ENCODE measurements at regions not wholly inside any gene's neighbourhood (a gene's known extent, or its start where the extent isn't known, plus 50 kb on each side); places are given as distances from the start of the nearest gene placed in this dataset.
"Not testable (repeated sequence)": the region's sequence is repeated elsewhere in the genome, so short reads cannot be mapped to it uniquely, and the experiment has no call there.

DNA sequence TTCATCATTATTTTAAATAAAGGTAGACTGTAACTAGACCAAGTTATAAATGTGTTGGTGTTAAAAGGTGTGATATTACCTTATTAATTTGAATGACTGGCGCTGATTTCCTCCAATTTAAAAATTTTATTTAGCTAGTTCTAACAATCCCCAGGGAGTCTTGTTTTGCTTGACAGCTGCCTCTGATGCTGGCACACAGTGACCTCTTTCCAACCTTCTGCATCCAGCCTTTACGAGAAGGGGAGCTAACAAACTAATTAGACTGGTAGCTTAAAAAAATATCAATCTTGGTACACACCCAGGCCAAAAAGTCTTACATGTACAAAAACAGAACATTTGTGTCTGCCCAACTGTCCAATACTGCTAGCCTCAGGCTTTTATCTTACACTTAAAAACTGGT is 51.8 kb upstream of the ENPEP start:
- no peaks in the 10 kb centered on the region for H3K27me3 ChIP-seq (ENCODE audit: control insufficient read depth in 1 of 2, insufficient read depth in 2 of 2, low read length in 1 of 2)
- H3K9me3 ChIP-seq (ENCODE audit: control insufficient read depth, low read length) = no peaks in the 10 kb centered on the region
- no peak overlapping the region for H3K4me3 ChIP-seq (ENCODE audit: low read length in 2 of 2)
- intact Hi-C loops (cut with DNase I) = no loop called here
- no peak for ATAC-seq (ENCODE audit: low FRiP score)
- H3K4me1 ChIP-seq (ENCODE audit: control insufficient read depth in 1 of 2, insufficient read depth in 2 of 2, low read length in 2 of 2) = no peaks in the 10 kb centered on the region
- no peaks in the 10 kb centered on the region for H3K36me3 ChIP-seq (ENCODE audit: control insufficient read depth in 1 of 2, insufficient read depth in 2 of 2, low read length in 1 of 2)
- WGBS, 2 donors = 39 to 47% methylated on average over 2 of the region's 2 CpGs
- no peak overlapping the region for H3K27ac ChIP-seq (ENCODE audit: low read depth in 1 of 2, low read length in 2 of 2)
- DNase-seq = no peak

- H3K36me3 ChIP-seq (ENCODE audit: control insufficient read depth in 1 of 2, insufficient read depth in 2 of 2, low read length in 1 of 2) = no peaks in the 10 kb centered on the region
- intact Hi-C loops (cut with DNase I) = no loop called here
- ATAC-seq (ENCODE audit: low FRiP score) (no peak), DNase-seq (no peak)
- no peak overlapping the region for H3K4me3 ChIP-seq (ENCODE audit: low read length in 2 of 2)
- no peaks in the 10 kb centered on the region for H3K27me3 ChIP-seq (ENCODE audit: control insufficient read depth in 1 of 2, insufficient read depth in 2 of 2, low read length in 1 of 2)
- no peaks in the 10 kb centered on the region for H3K4me1 ChIP-seq (ENCODE audit: control insufficient read depth in 1 of 2, insufficient read depth in 2 of 2, low read length in 2 of 2)
- WGBS, 2 donors = 89 to 90% methylated on average over 15 of the region's 15 CpGs
- no peaks in the 10 kb centered on the region for H3K9me3 ChIP-seq (ENCODE audit: control insufficient read depth, low read length)
- no peak overlapping the region for H3K27ac ChIP-seq (ENCODE audit: low read depth in 1 of 2, low read length in 2 of 2)
Observed at GRCh38 chr4:110418641-110419040, 57.3 kb upstream of the ENPEP start.

DNA sequence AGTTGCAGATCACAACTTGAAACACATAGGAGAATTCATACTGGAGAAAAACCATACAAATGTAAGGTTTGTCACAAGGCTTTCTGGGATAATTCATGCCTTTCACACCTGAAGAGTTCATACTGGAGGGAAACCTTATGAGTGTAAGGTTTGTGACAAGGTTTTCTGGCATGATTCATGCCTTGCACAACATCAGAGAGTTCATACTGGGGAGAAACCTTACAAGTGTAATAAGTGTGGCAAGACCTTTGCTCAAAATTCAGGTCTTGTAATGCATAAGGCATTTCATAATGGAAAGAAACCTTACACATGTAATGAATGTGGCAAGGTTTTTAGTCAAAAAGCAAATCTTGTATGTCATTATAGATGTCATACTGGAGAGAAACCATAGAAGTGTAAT is 58.8 kb upstream of the ENPEP start:
- Histone ChIP-seq H3K9me3 (ENCODE audit: control insufficient read depth, low read length) (no peaks in the 10 kb centered on the region), H3K27me3 (ENCODE audit: control insufficient read depth in 1 of 2, insufficient read depth in 2 of 2, low read length in 1 of 2) (no peaks in the 10 kb centered on the region), H3K4me3 (ENCODE audit: low read length in 2 of 2) (no peak overlapping the region), H3K36me3 (ENCODE audit: control insufficient read depth in 1 of 2, insufficient read depth in 2 of 2, low read length in 1 of 2) (no peaks in the 10 kb centered on the region), H3K4me1 (ENCODE audit: control insufficient read depth in 1 of 2, insufficient read depth in 2 of 2, low read length in 2 of 2) (no peaks in the 10 kb centered on the region), H3K27ac (ENCODE audit: low read depth in 1 of 2, low read length in 2 of 2) (no peak overlapping the region)
- intact Hi-C loops (cut with DNase I) = no loop called here
- DNase-seq = no peak
- ATAC-seq (ENCODE audit: low FRiP score) = no peak

DNA sequence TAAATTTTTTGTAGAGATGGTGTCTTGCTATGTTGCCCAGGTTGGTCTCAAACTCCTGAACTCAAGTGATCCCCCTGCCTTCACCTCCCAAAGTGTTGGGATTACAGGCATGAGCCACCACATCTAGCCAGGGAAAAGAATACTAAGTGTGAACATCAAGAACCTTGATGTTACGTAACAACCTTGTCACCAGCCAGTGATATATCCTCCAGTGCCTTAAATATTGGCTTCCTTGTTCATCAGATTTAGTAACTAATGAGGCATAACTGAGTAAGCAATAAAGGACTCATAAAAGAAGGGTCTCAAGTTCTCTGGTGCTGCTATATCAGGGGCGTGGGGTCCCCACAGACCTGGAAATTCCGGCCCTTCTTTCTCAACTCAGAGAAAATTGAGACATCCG is 60.5 kb upstream of the ENPEP start:
- WGBS, 2 donors = 93 to 94% methylated on average over 4 of the region's 4 CpGs
- intact Hi-C loops (cut with DNase I) = no loop called here
- ATAC-seq (ENCODE audit: low FRiP score) (no peak), DNase-seq (no peak)
- H3K27me3 ChIP-seq (ENCODE audit: control insufficient read depth in 1 of 2, insufficient read depth in 2 of 2, low read length in 1 of 2) = no peaks in the 10 kb centered on the region
- no peaks in the 10 kb centered on the region for H3K9me3 ChIP-seq (ENCODE audit: control insufficient read depth, low read length)
- H3K36me3 ChIP-seq (ENCODE audit: control insufficient read depth in 1 of 2, insufficient read depth in 2 of 2, low read length in 1 of 2) = no peaks in the 10 kb centered on the region
- no peaks in the 10 kb centered on the region for H3K4me1 ChIP-seq (ENCODE audit: control insufficient read depth in 1 of 2, insufficient read depth in 2 of 2, low read length in 2 of 2)
- H3K4me3 ChIP-seq (ENCODE audit: low read length in 2 of 2) = no peak overlapping the region
- H3K27ac ChIP-seq (ENCODE audit: low read depth in 1 of 2, low read length in 2 of 2) = no peak overlapping the region

DNA sequence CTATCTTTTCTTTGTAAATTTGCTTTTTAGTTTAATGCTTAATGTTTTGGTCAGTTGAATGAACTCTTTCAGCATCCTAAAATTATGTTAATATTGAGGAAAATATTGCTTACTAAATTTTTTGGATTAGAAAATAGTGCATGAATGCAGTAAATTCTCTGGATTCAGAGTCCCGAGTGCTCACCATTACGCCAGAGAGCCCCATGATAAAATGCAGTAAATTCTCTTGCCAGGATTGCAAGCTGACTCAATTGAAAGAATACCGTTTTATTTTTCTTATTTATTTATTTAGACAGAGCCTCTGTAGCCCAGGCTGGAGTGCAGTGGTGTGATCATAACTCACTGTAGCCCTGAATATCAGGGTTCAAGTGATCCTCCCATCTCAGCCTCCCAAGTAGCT is 60.9 kb upstream of the ENPEP start:
- WGBS, 2 donors = 66% methylated on average over 3 of the region's 3 CpGs
- Histone ChIP-seq H3K27ac (ENCODE audit: low read depth in 1 of 2, low read length in 2 of 2) (no peak overlapping the region), H3K36me3 (ENCODE audit: control insufficient read depth in 1 of 2, insufficient read depth in 2 of 2, low read length in 1 of 2) (no peaks in the 10 kb centered on the region), H3K4me3 (ENCODE audit: low read length in 2 of 2) (no peak overlapping the region), H3K4me1 (ENCODE audit: control insufficient read depth in 1 of 2, insufficient read depth in 2 of 2, low read length in 2 of 2) (no peaks in the 10 kb centered on the region), H3K27me3 (ENCODE audit: control insufficient read depth in 1 of 2, insufficient read depth in 2 of 2, low read length in 1 of 2) (no peaks in the 10 kb centered on the region), H3K9me3 (ENCODE audit: control insufficient read depth, low read length) (no peaks in the 10 kb centered on the region)
- intact Hi-C loops (cut with DNase I) = no loop called here
- ATAC-seq (ENCODE audit: low FRiP score) (peak; percentile 33), DNase-seq (no peak)

DNA sequence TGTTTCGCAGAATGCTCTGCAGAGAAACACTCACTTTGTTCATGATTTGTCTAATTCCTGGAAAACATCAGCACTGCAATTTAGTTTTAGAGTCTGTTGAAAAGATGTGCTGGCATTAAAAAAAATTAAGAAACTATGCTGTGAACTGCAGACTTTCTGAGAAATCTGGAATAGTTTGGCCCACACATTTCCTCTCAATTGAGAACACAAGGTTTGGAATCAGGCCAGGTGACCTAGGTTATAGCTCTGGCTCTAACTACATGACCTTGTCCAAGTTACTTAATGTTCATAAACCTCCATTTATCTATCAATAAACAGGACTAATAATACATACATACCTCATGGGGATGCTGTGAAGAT is 61.4 kb upstream of the ENPEP start:
- Histone ChIP-seq H3K4me3 (ENCODE audit: low read length in 2 of 2) (no peak overlapping the region), H3K4me1 (ENCODE audit: control insufficient read depth in 1 of 2, insufficient read depth in 2 of 2, low read length in 2 of 2) (no peaks in the 10 kb centered on the region), H3K27ac (ENCODE audit: low read depth in 1 of 2, low read length in 2 of 2) (no peak overlapping the region), H3K36me3 (ENCODE audit: control insufficient read depth in 1 of 2, insufficient read depth in 2 of 2, low read length in 1 of 2) (no peaks in the 10 kb centered on the region), H3K9me3 (ENCODE audit: control insufficient read depth, low read length) (no peaks in the 10 kb centered on the region), H3K27me3 (ENCODE audit: control insufficient read depth in 1 of 2, insufficient read depth in 2 of 2, low read length in 1 of 2) (no peaks in the 10 kb centered on the region)
- peak; percentile 26 for ATAC-seq (ENCODE audit: low FRiP score)
- no peak for DNase-seq
- 47 to 89% methylated on average over 1 of the region's 1 CpG for WGBS, 2 donors
- intact Hi-C loops (cut with DNase I) = no loop called here

DNA sequence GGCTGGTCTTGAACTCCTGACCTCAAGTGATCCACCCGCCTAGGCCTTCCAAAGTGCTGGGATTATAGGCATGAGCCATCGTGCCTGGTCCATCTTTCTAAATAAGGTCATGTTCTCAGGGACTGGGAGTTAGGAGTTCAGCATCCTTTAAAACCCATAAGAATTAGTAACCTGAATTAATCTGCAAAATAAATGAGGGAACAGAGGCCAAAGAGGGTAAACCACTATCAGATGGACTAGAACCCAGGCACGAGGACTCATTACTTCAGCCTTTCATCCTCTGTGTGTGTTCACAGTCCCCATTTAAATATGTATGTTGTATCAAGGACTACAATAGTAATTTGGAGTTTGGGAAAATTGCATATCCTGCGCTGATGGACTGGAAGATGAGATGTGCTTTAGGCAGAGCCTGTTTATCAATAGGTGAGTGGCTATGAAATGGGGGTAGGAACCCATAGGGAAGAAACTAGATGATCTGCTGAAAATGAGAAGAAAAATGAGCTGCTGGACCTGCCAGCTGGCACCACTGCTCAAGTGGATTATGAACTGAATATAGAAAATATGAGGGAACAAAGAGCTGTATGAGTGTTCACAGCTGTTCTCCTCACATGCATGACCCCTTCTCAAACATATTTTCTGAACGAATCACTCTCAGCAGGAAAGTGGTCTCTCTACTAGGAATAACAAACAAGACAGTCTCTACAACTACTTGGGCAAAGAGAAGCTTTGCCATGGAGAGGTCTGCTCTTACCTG is 62.0 kb upstream of the ENPEP start:
- DNase-seq; H3K27me3 ChIP-seq (ENCODE audit: control insufficient read depth in 1 of 2, insufficient read depth in 2 of 2, low read length in 1 of 2); H3K36me3 ChIP-seq (ENCODE audit: control insufficient read depth in 1 of 2, insufficient read depth in 2 of 2, low read length in 1 of 2); H3K4me1 ChIP-seq (ENCODE audit: control insufficient read depth in 1 of 2, insufficient read depth in 2 of 2, low read length in 2 of 2); H3K9me3 ChIP-seq (ENCODE audit: control insufficient read depth, low read length); H3K27ac ChIP-seq (ENCODE audit: low read depth in 1 of 2, low read length in 2 of 2); H3K4me3 ChIP-seq (ENCODE audit: low read length in 2 of 2); intact Hi-C loops (cut with DNase I); ATAC-seq (ENCODE audit: low FRiP score): not testable (repeated sequence)
- 62 to 66% methylated on average over 5 of the region's 5 CpGs for WGBS, 2 donors

DNA sequence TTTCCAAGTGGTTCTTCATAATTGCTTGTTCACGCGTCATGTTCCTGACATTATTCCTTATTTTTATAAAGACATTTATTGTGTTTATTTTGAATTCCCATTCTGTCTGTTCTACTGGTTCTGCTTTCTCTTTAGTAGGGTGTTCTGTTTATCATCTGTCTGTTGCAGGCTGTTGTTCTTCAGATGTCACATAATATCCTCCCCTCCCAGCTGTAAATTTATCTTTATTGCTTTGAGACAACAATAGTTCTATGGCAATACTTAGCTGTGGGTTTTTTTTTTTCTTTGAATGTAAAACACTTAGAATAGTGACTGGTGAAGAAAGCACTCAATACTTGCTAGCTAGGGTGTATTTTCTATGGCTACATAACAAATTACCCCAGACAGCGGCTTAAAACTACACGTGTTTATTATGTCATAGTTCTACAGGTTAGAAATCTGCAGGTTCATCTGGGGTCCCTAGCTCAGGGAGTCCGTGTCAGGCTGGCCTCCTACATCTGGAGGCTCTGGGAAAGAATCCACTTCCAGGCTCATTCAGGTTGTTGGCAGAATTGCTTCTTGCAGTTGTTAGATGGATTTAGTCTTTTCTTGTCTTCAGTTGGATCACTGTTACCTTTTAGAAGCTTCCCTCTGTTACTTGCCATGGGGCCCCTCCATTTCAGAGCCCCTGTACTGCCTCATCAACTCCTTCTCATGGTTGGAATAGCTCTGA is 63.4 kb upstream of the ENPEP start:
- H3K27ac ChIP-seq (ENCODE audit: low read depth in 1 of 2, low read length in 2 of 2) = no peak overlapping the region
- DNase-seq = no peak
- WGBS, 2 donors = 66 to 71% methylated on average over 5 of the region's 5 CpGs

GRCh38 chr4:110411574-110412011 is 64.4 kb upstream of the ENPEP start:
- DNase-seq (no peak), ATAC-seq (ENCODE audit: low FRiP score) (no peak)
- Histone ChIP-seq H3K4me1 (ENCODE audit: control insufficient read depth in 1 of 2, insufficient read depth in 2 of 2, low read length in 2 of 2) (no peaks in the 10 kb centered on the region), H3K27ac (ENCODE audit: low read depth in 1 of 2, low read length in 2 of 2) (no peak overlapping the region), H3K9me3 (ENCODE audit: control insufficient read depth, low read length) (no peaks in the 10 kb centered on the region), H3K27me3 (ENCODE audit: control insufficient read depth in 1 of 2, insufficient read depth in 2 of 2, low read length in 1 of 2) (no peaks in the 10 kb centered on the region), H3K36me3 (ENCODE audit: control insufficient read depth in 1 of 2, insufficient read depth in 2 of 2, low read length in 1 of 2) (no peaks in the 10 kb centered on the region), H3K4me3 (ENCODE audit: low read length in 2 of 2) (no peak overlapping the region)
- WGBS, 2 donors = 75 to 80% methylated on average over 5 of the region's 5 CpGs
- intact Hi-C loops (cut with DNase I) = no loop called here

More for the DNA sequence above, 63.4 kb upstream of the ENPEP start:
- H3K27me3 ChIP-seq (ENCODE audit: control insufficient read depth in 1 of 2, insufficient read depth in 2 of 2, low read length in 1 of 2) = no peaks in the 10 kb centered on the region
- H3K9me3 ChIP-seq (ENCODE audit: control insufficient read depth, low read length) = no peaks in the 10 kb centered on the region
- no peak for ATAC-seq (ENCODE audit: low FRiP score)
- intact Hi-C loops (cut with DNase I) = no loop called here
- no peak overlapping the region for H3K4me3 ChIP-seq (ENCODE audit: low read length in 2 of 2)
- no peaks in the 10 kb centered on the region for H3K36me3 ChIP-seq (ENCODE audit: control insufficient read depth in 1 of 2, insufficient read depth in 2 of 2, low read length in 1 of 2)
- no peaks in the 10 kb centered on the region for H3K4me1 ChIP-seq (ENCODE audit: control insufficient read depth in 1 of 2, insufficient read depth in 2 of 2, low read length in 2 of 2)
